H9 (cell line): ENCODE measurements at regions not wholly inside any gene's neighbourhood (a gene's known extent, or its start where the extent isn't known, plus 50 kb on each side); places are given as distances from the start of the nearest gene placed in this dataset.

Experiments used
- DNase-seq: peaks from one replicate; pipeline ENCODE4 v3.0.0-alpha.2; 2017
- H2AFZ ChIP-seq: one replicate; pipeline ENCODE4 v1.6.1; 2013; ENCODE audit warnings: mild to moderate bottlenecking, low read length, control low read depth, moderate library complexity
- H2AK5ac ChIP-seq: 2 replicates; pipeline ENCODE4 v1.6.1; 2013; ENCODE audit warnings: low read length, control low read depth, mixed read lengths; ENCODE audit not compliant: insufficient read length
- H2BK120ac ChIP-seq: one replicate; pipeline ENCODE4 v1.6.1; 2013; ENCODE audit warnings: low read depth, mild to moderate bottlenecking, low read length, control low read depth, inconsistent platforms; ENCODE audit not compliant: poor library complexity, severe bottlenecking
- H2BK12ac ChIP-seq: 2 replicates; pipeline ENCODE4 v1.6.1; 2013; ENCODE audit warnings: low read length, control low read depth, mixed read lengths, low read depth; ENCODE audit not compliant: insufficient read length
- H2BK15ac ChIP-seq: 2 replicates; pipeline ENCODE4 v1.6.1; 2013; ENCODE audit warnings: low read depth, low read length, control low read depth
- H2BK20ac ChIP-seq: one replicate; pipeline ENCODE4 v1.6.1; 2013; ENCODE audit warnings: low read depth, mild to moderate bottlenecking, low read length, control low read depth, inconsistent platforms; ENCODE audit not compliant: poor library complexity, severe bottlenecking
- H2BK5ac ChIP-seq: 2 replicates; pipeline ENCODE4 v1.6.1; 2013; ENCODE audit warnings: low read length, control low read depth, mixed read lengths; ENCODE audit not compliant: insufficient read length
- H3K14ac ChIP-seq: 2 replicates; pipeline ENCODE4 v1.6.1; 2013; ENCODE audit warnings: low read length, control low read depth; ENCODE audit not compliant: insufficient read depth
- H3K18ac ChIP-seq: 2 replicates; pipeline ENCODE4 v1.6.1; 2013; ENCODE audit warnings: low read depth, mild to moderate bottlenecking, mixed read lengths, low read length, control low read depth; ENCODE audit not compliant: insufficient read length
- H3K23ac ChIP-seq: 2 replicates; pipeline ENCODE4 v1.6.1; 2013; ENCODE audit warnings: low read length, control low read depth, mixed read lengths, low read depth; ENCODE audit not compliant: insufficient read length
- H3K23me2 ChIP-seq: 2 replicates; pipeline ENCODE4 v1.6.1; 2013; ENCODE audit warnings: low read depth, mild to moderate bottlenecking, mixed read lengths, low read length, control low read depth; ENCODE audit not compliant: insufficient read length, poor library complexity, severe bottlenecking
- H3K27ac ChIP-seq: 2 replicates; pipeline ENCODE4 v1.5.1; 2013; ENCODE audit warnings: low read length, control low read depth, mixed read lengths, low read depth; ENCODE audit not compliant: insufficient read length
- H3K27me3 ChIP-seq: 2 replicates; pipeline ENCODE4 v1.6.1; 2013; ENCODE audit warnings: low read length, control low read depth, inconsistent platforms; ENCODE audit not compliant: insufficient read depth
- H3K4ac ChIP-seq: 2 replicates; pipeline ENCODE4 v1.6.1; 2013; ENCODE audit warnings: low read depth, mild to moderate bottlenecking, control low read depth, inconsistent platforms, low read length, moderate library complexity
- H3K4me1 ChIP-seq: 2 replicates; pipeline ENCODE4 v1.6.1; 2013; ENCODE audit warnings: low read length, control low read depth, inconsistent platforms; ENCODE audit not compliant: insufficient read depth
- H3K4me2 ChIP-seq: 2 replicates; pipeline ENCODE4 v1.6.1; 2013; ENCODE audit warnings: low read length, control low read depth, mixed read lengths; ENCODE audit not compliant: insufficient read length, insufficient read depth
- H3K56ac ChIP-seq: 2 replicates; pipeline ENCODE4 v1.6.1; 2013; ENCODE audit warnings: low read depth, mild to moderate bottlenecking, mixed read lengths, low read length, control low read depth; ENCODE audit not compliant: insufficient read length
- H3K79me1 ChIP-seq: 2 replicates; pipeline ENCODE4 v1.6.1; 2013; ENCODE audit warnings: low read depth, mild to moderate bottlenecking, moderate library complexity, low read length, control low read depth, inconsistent platforms; ENCODE audit not compliant: insufficient read depth, poor library complexity, severe bottlenecking
- H3K79me2 ChIP-seq: 2 replicates; pipeline ENCODE4 v1.6.1; 2013; ENCODE audit warnings: low read length, control low read depth, inconsistent platforms; ENCODE audit not compliant: insufficient read depth
- H3K9ac ChIP-seq: 2 replicates; pipeline ENCODE4 v1.6.1; 2013; ENCODE audit warnings: low read length, control low read depth, mixed read lengths; ENCODE audit not compliant: insufficient read length; ENCODE audit errors: extremely low read depth
- H3K9me3 ChIP-seq: one replicate; pipeline ENCODE4 v1.6.1; 2013; ENCODE audit warnings: low read depth, low read length, inconsistent platforms; ENCODE audit not compliant: control insufficient read depth
- H3T11ph ChIP-seq: one replicate; pipeline ENCODE4 v1.6.1; 2013; ENCODE audit warnings: mild to moderate bottlenecking, low read length, control low read depth, inconsistent platforms
- H4K20me1 ChIP-seq: one replicate; pipeline ENCODE4 v1.6.1; 2013; ENCODE audit not compliant: control insufficient read depth, insufficient read length, insufficient read depth
- H4K5ac ChIP-seq: 2 replicates; pipeline ENCODE4 v1.6.1; 2013; ENCODE audit warnings: low read depth, mild to moderate bottlenecking, mixed read lengths, low read length, control low read depth; ENCODE audit not compliant: insufficient read length
- H4K8ac ChIP-seq: replicated peaks from 2 replicates; pipeline ENCODE4 v1.6.1; 2013; ENCODE audit warnings: low read length, control low read depth, mixed read lengths, low read depth; ENCODE audit not compliant: insufficient read length
- H4K91ac ChIP-seq: 2 replicates; pipeline ENCODE4 v1.6.1; 2013; ENCODE audit warnings: low read depth, mild to moderate bottlenecking, moderate library complexity, mixed read lengths, low read length, control low read depth; ENCODE audit not compliant: insufficient read length
- H3K27ac Mint-ChIP-seq, 3 experiments: 2 replicates in 2 of 3; 3 replicates in 1 of 3; pipeline ENCODE4 v1.8.0; 2020 to 2021; ENCODE audit warnings: mixed read lengths in 3 of 3, mild to moderate bottlenecking in 1 of 3, moderate library complexity in 1 of 3
- H3K27me3 Mint-ChIP-seq: 2 replicates; pipeline ENCODE4 v1.8.0; 2021; ENCODE audit warnings: low read depth, mild to moderate bottlenecking, moderate library complexity, mixed read lengths
- H3K36me3 Mint-ChIP-seq, 3 experiments: 2 replicates in 2 of 3; 3 replicates in 1 of 3; pipeline ENCODE4 v1.8.0; 2020 to 2021; ENCODE audit warnings: low read depth in 3 of 3, mixed read lengths in 3 of 3; ENCODE audit not compliant: insufficient read depth in 1 of 3
- H3K4me1 Mint-ChIP-seq, 2 experiments: 2 replicates each; pipeline ENCODE4 v1.8.0; 2020; ENCODE audit warnings: mixed read lengths in 2 of 2
- H3K4me3 Mint-ChIP-seq, 2 experiments: 2 replicates in 1 of 2; 3 replicates in 1 of 2; pipeline ENCODE4 v1.8.0; 2020 to 2021; ENCODE audit warnings: mild to moderate bottlenecking in 2 of 2, mixed read lengths in 2 of 2, moderate library complexity in 1 of 2
- H3K9me3 Mint-ChIP-seq, 2 experiments: 2 replicates in 1 of 2; 3 replicates in 1 of 2; pipeline ENCODE4 v1.8.0; 2020; ENCODE audit warnings: mild to moderate bottlenecking in 2 of 2, mixed read lengths in 2 of 2, moderate library complexity in 1 of 2
- CTCF ChIP-seq: fragments of 200-600 bp; sonication (generic); conservative IDR thresholded peaks from 3 replicates; pipeline ENCODE4 v1.8.0; 2021; ENCODE audit warnings: antibody characterized with exemption, mild to moderate bottlenecking
- WGBS: extraction: QIAGEN DNeasy Blood & Tissue Kit; methylation state at CpG from one replicate; pipeline ENCODE4 v1.1.7; 2013; ENCODE audit warnings: missing lambda C conversion rate, low lambda C conversion rate, mixed read lengths; ENCODE audit not compliant: insufficient read length; ENCODE audit errors: extremely low coverage; 5-methylcytosine and 5-hydroxymethylcytosine counted together

GRCh38 chr6:1118287-1118647 is 193.6 kb upstream of the FOXQ1 start:
- Histone ChIP-seq H3K9ac (no peak overlapping the region), H3T11ph (no peak overlapping the region), H3K18ac (no peak overlapping the region), H3K79me2 (no peaks in the 10 kb centered on the region), H3K9me3 (no peaks in the 10 kb centered on the region), H4K8ac (no peak overlapping the region), H3K27ac (no peak overlapping the region), H3K4ac (no peak overlapping the region), H2BK15ac (no peak overlapping the region), H2BK5ac (no peak overlapping the region), H2BK20ac (no peak overlapping the region), H3K56ac (no peak overlapping the region), H3K23ac (no peak overlapping the region), H4K91ac (no peak overlapping the region), H2BK120ac (no peak overlapping the region), H4K5ac (no peak overlapping the region), H3K79me1 (no peaks in the 10 kb centered on the region), H2AFZ (no peak overlapping the region), H4K20me1 (no peaks in the 10 kb centered on the region), H2BK12ac (no peak overlapping the region), H3K27me3 (no peaks in the 10 kb centered on the region), H3K4me1 (no peaks in the 10 kb centered on the region), H2AK5ac (no peak overlapping the region), H3K23me2 (no peaks in the 10 kb centered on the region), H3K4me2 (no peak overlapping the region), H3K14ac (no peak overlapping the region)
- Mint-ChIP-seq H3K4me3 (no peak overlapping the region), H3K36me3 (peaks cover 0 to 2% (median 0%) of the 10 kb centered on the region in 3 experiments; a peak in 1 of 7 replicates), H3K9me3 (peaks cover 2 to 8% of the 10 kb centered on the region in 2 experiments; a peak in 3 of 5 replicates), H3K27me3 (peaks cover 43% of the 10 kb centered on the region), H3K4me1 (peaks cover 7 to 10% of the 10 kb centered on the region in 2 experiments), H3K27ac (no peak overlapping the region)
- WGBS, result no CpG with 5 or more reads among the region's 2 CpGs
- DNase-seq, result no peak
- TF ChIP-seq CTCF, result no peak
